H1 (cell line): ENCODE measurements at regions not wholly inside any gene's neighbourhood (a gene's known extent, or its start where the extent isn't known, plus 50 kb on each side); places are given as distances from the start of the nearest gene placed in this dataset.

Source experiments
- CTCF ChIA-PET: fragments of 300-600 bp; sonication (Branson Sonifier 250); formaldehyde crosslinking; loops from one replicate; lab custom pipeline; 2021; ENCODE audit not compliant: partially characterized antibody; lab: Charles Lee
- POLR2A ChIA-PET: fragments of 300-600 bp; sonication (Branson Sonifier 250); formaldehyde crosslinking; loops from one replicate; lab custom pipeline; 2021; ENCODE audit warnings: inconsistent platforms; ENCODE audit not compliant: partially characterized antibody; lab: Charles Lee
- DNase-seq, 2 experiments: peaks; one replicate each; pipeline versions ENCODE4 v3.0.0 to v3.0.0-alpha.2; 2010 to 2022; ENCODE audit warnings: low spot score in 2 of 2, low read depth in 1 of 2, mixed read lengths in 1 of 2
- FAIRE-seq: peaks from 2 replicates; lab custom pipeline; 2011; peaks lifted over from hg19 to GRCh38; lab: Jason Lieb, UNC
- H2AFZ ChIP-seq: 2 replicates; pipeline ENCODE4 v1.8.1; 2012; ENCODE audit warnings: low read length, inconsistent platforms
- H2AK5ac ChIP-seq: 2 replicates; pipeline ENCODE4 v1.6.1; 2013; ENCODE audit warnings: low read depth, low read length
- H2BK120ac ChIP-seq: replicated peaks from 2 replicates; pipeline ENCODE3; 2013; ENCODE audit warnings: low read depth, low read length, inconsistent platforms
- H2BK12ac ChIP-seq: 2 replicates; pipeline ENCODE4 v1.6.1; 2013; ENCODE audit warnings: low read depth, low read length
- H2BK15ac ChIP-seq: 2 replicates; pipeline ENCODE4 v1.6.1; 2013; ENCODE audit warnings: low read length
- H2BK20ac ChIP-seq: 2 replicates; pipeline ENCODE4 v1.6.1; 2013; ENCODE audit warnings: low read length
- H2BK5ac ChIP-seq: 2 replicates; pipeline ENCODE4 v1.6.1; 2013; ENCODE audit warnings: low read depth, low read length
- H3K14ac ChIP-seq: 2 replicates; pipeline ENCODE4 v1.6.1; 2013; ENCODE audit warnings: inconsistent platforms; ENCODE audit not compliant: insufficient read length
- H3K18ac ChIP-seq: 2 replicates; pipeline ENCODE4 v1.6.1; 2013; ENCODE audit warnings: low read length; ENCODE audit errors: extremely low read depth
- H3K23ac ChIP-seq: 2 replicates; pipeline ENCODE4 v1.6.1; 2013; ENCODE audit warnings: inconsistent platforms; ENCODE audit not compliant: insufficient read length
- H3K23me2 ChIP-seq: 2 replicates; pipeline ENCODE4 v1.6.1; 2013; ENCODE audit warnings: low read depth, low read length
- H3K27ac ChIP-seq: 2 replicates; pipeline ENCODE4 v1.6.1; 2011; ENCODE audit warnings: low read depth, low read length, inconsistent platforms
- H3K27me3 ChIP-seq, 4 experiments: replicated peaks in 1 of 4; 1 replicate in 1 of 4; 2 replicates in 3 of 4; pipeline versions ENCODE4 v1.6.1 to v1.8.1; 2011 to 2013; ENCODE audit warnings: low read length in 3 of 4, mild to moderate bottlenecking in 3 of 4, inconsistent platforms in 2 of 4, mixed read lengths in 2 of 4, moderate library complexity in 1 of 4; ENCODE audit not compliant: control insufficient read depth in 3 of 4, insufficient read depth in 3 of 4; ENCODE audit errors: extremely low read depth in 1 of 4
- H3K36me3 ChIP-seq, 4 experiments: 2 replicates each; pipeline versions ENCODE4 v1.6.1 to v1.8.1; 2011 to 2013; ENCODE audit warnings: mild to moderate bottlenecking in 4 of 4, low read length in 3 of 4, moderate library complexity in 2 of 4, control low read depth in 1 of 4, inconsistent platforms in 1 of 4; ENCODE audit not compliant: insufficient read depth in 4 of 4, control insufficient read depth in 2 of 4
- H3K4ac ChIP-seq: replicated peaks from 2 replicates; pipeline ENCODE3; 2013; ENCODE audit warnings: low read length, low read depth, mixed read lengths, inconsistent platforms; ENCODE audit not compliant: insufficient read length
- H3K4me1 ChIP-seq, 4 experiments: replicated peaks in 1 of 4; 1 replicate in 1 of 4; 2 replicates in 3 of 4; pipeline versions ENCODE4 v1.6.1 to v1.8.1; 2011 to 2013; ENCODE audit warnings: low read length in 3 of 4, inconsistent platforms in 2 of 4, mixed read lengths in 1 of 4; ENCODE audit not compliant: insufficient read depth in 4 of 4, control insufficient read depth in 3 of 4
- H3K4me2 ChIP-seq, 2 experiments: 2 replicates each; pipeline versions ENCODE4 v1.6.1 to v1.8.1; 2011 to 2013; ENCODE audit warnings: low read depth in 2 of 2, low read length in 2 of 2, control low read depth in 1 of 2, inconsistent platforms in 1 of 2, mild to moderate bottlenecking in 1 of 2; ENCODE audit not compliant: insufficient read depth in 1 of 2
- H3K4me3 ChIP-seq, 4 experiments: fragments of 200-600, 300-600 bp in 1 of 4; sonication (generic), shearing (Covaris generic), sonication (Bioruptor Twin) in 1 of 4; 2 replicates each; pipeline versions ENCODE4 v1.5.1 to v1.8.1; 2011 to 2016; ENCODE audit warnings: low read length in 4 of 4, low read depth in 3 of 4, control low read depth in 2 of 4, inconsistent platforms in 2 of 4, mild to moderate bottlenecking in 2 of 4, mixed read lengths in 1 of 4, moderate library complexity in 1 of 4; ENCODE audit not compliant: insufficient read depth in 2 of 4; ENCODE audit errors: extremely low read depth in 1 of 4
- H3K56ac ChIP-seq: replicated peaks from 2 replicates; pipeline ENCODE3; 2013; ENCODE audit warnings: low read depth, mild to moderate bottlenecking, mixed read lengths, low read length, inconsistent platforms; ENCODE audit not compliant: insufficient read length
- H3K79me1 ChIP-seq: 2 replicates; pipeline ENCODE4 v1.6.1; 2013; ENCODE audit warnings: low read depth, low read length, control low read depth
- H3K79me2 ChIP-seq, 2 experiments: 2 replicates each; pipeline versions ENCODE4 v1.6.1 to v1.8.1; 2012 to 2013; ENCODE audit warnings: low read length in 2 of 2, mild to moderate bottlenecking in 2 of 2, inconsistent platforms in 1 of 2; ENCODE audit not compliant: insufficient read depth in 2 of 2, control insufficient read depth in 1 of 2
- H3K9ac ChIP-seq, 4 experiments: replicated peaks in 1 of 4; 1 replicate in 1 of 4; 2 replicates in 3 of 4; pipeline versions ENCODE4 v1.6.1 to v1.8.1; 2011 to 2013; ENCODE audit warnings: low read depth in 3 of 4, low read length in 3 of 4, control low read depth in 2 of 4, mild to moderate bottlenecking in 2 of 4, moderate library complexity in 2 of 4, inconsistent platforms in 1 of 4; ENCODE audit errors: extremely low read depth in 1 of 4
- H3K9me3 ChIP-seq, 2 experiments: 2 replicates each; pipeline versions ENCODE4 v1.6.1 to v1.8.1; 2012 to 2013; ENCODE audit warnings: mild to moderate bottlenecking in 2 of 2, moderate library complexity in 2 of 2, control low read depth in 1 of 2, inconsistent platforms in 1 of 2, low read depth in 1 of 2, low read length in 1 of 2, mixed read lengths in 1 of 2; ENCODE audit not compliant: insufficient read depth in 2 of 2
- H4K20me1 ChIP-seq, 2 experiments: replicated peaks in 1 of 2; 2 replicates each; pipeline versions ENCODE3 to v1.8.1; 2011 to 2013; ENCODE audit warnings: inconsistent platforms in 2 of 2, low read length in 2 of 2, mild to moderate bottlenecking in 1 of 2; ENCODE audit not compliant: insufficient read depth in 2 of 2, control insufficient read depth in 1 of 2
- H4K5ac ChIP-seq: 2 replicates; pipeline ENCODE4 v1.6.1; 2013; ENCODE audit warnings: low read length, low read depth, mixed read lengths, inconsistent platforms; ENCODE audit not compliant: insufficient read length
- H4K8ac ChIP-seq: 2 replicates; pipeline ENCODE4 v1.8.0; 2013; ENCODE audit warnings: mild to moderate bottlenecking, moderate library complexity, low read length, inconsistent platforms; ENCODE audit not compliant: insufficient read depth; ENCODE audit errors: extremely low read depth
- H4K91ac ChIP-seq: replicated peaks from 2 replicates; pipeline ENCODE3; 2013; ENCODE audit warnings: low read length, mixed read lengths, inconsistent platforms; ENCODE audit not compliant: insufficient read length
- CBX5 ChIP-seq: fragments of 300-800, 300-1000 bp; sonication (generic); IDR thresholded peaks from 2 replicates; pipeline ENCODE4 v1.7.1; 2016; ENCODE audit warnings: antibody characterized with exemption, low read length, low read depth
- RAD21 ChIP-seq, 2 experiments: IDR thresholded peaks in 1 of 2; conservative IDR thresholded peaks in 1 of 2; 2 replicates each; pipeline ENCODE4 v1.6.1; 2011; ENCODE audit warnings: low read depth in 2 of 2, low read length in 2 of 2, improper control_type of control experiment in 1 of 2, inconsistent platforms in 1 of 2, mild to moderate bottlenecking in 1 of 2, moderate library complexity in 1 of 2
- SP4 ChIP-seq: IDR thresholded peaks from 2 replicates; pipeline ENCODE4 v1.6.1; 2012; ENCODE audit warnings: low read length, inconsistent platforms
- TEAD4 ChIP-seq: IDR thresholded peaks from 2 replicates; pipeline ENCODE4 v1.6.1; 2012; ENCODE audit warnings: low read depth, low read length, inconsistent platforms, mixed read lengths
- WGBS, 2 experiments: shearing (Covaris generic) in 1 of 2; methylation state at CpG; one replicate each; pipeline versions ENCODE4 v1.1.6 to v1.1.7; 2013 to 2015; ENCODE audit warnings: low lambda C conversion rate in 2 of 2, mixed read lengths in 2 of 2, inconsistent platforms in 1 of 2, low coverage in 1 of 2, missing lambda C conversion rate in 1 of 2; ENCODE audit not compliant: insufficient replicate concordance in 2 of 2, insufficient coverage in 1 of 2, insufficient read length in 1 of 2; ENCODE audit errors: extremely low coverage in 1 of 2, missing lambda C conversion rate in 1 of 2; 5-methylcytosine and 5-hydroxymethylcytosine counted together
- TF ChIP-seq, protein P1 (sequence below), 3 experiments: IDR thresholded peaks; 1 replicate in 2 of 3; 2 replicates in 1 of 3; pipeline versions ENCODE4 v1.5.1 to v1.6.1; 2011; ENCODE audit warnings: low read length in 3 of 3, mild to moderate bottlenecking in 3 of 3, inconsistent platforms in 2 of 3, low read depth in 1 of 3, moderate library complexity in 1 of 3; ENCODE audit not compliant: insufficient read depth in 1 of 3; ENCODE audit errors: control extremely low read depth in 1 of 3

DNA sequence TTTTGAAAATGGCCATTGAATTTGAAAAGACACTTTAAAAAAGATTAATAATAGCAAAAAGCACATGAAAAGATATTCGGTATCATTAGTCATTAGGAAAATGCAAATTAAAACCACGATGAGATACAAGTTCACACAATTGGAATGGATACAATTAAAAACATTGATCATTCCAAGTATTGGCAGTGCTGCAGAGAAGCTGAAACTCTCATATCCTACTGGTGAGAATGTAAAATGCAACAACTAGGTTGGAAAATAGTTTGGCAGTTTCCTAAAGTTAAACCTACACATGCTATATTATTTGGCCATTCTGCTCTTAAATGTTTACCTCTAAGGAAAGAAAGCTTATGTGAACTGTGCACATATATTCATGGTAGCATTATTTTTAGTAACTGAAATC is 838.7 kb upstream of the PRMT6 start:
- H3K79me1 ChIP-seq = no peaks in the 10 kb centered on the region
- H3K27me3 ChIP-seq = no peaks in the 10 kb centered on the region
- FAIRE-seq = no peak
- no peak overlapping the region for H3K18ac ChIP-seq
- TF ChIP-seq CBX5 (no peak), SP4 (no peak), TEAD4 (no peak), RAD21 (IDR thresholded peaks at IDR 0.05 in 1 of 2, conservative IDR thresholded peaks at IDR 0.05 in 1 of 2; ENCODE audit: low read depth in 2 of 2, low read length in 2 of 2) (peak; percentile 12 to 24; a peak in 3 of 4 replicates)
- TF ChIP-seq, protein P1, sequence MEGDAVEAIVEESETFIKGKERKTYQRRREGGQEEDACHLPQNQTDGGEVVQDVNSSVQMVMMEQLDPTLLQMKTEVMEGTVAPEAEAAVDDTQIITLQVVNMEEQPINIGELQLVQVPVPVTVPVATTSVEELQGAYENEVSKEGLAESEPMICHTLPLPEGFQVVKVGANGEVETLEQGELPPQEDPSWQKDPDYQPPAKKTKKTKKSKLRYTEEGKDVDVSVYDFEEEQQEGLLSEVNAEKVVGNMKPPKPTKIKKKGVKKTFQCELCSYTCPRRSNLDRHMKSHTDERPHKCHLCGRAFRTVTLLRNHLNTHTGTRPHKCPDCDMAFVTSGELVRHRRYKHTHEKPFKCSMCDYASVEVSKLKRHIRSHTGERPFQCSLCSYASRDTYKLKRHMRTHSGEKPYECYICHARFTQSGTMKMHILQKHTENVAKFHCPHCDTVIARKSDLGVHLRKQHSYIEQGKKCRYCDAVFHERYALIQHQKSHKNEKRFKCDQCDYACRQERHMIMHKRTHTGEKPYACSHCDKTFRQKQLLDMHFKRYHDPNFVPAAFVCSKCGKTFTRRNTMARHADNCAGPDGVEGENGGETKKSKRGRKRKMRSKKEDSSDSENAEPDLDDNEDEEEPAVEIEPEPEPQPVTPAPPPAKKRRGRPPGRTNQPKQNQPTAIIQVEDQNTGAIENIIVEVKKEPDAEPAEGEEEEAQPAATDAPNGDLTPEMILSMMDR (IDR thresholded peaks at IDR 0.05; ENCODE audit: control extremely low read depth in 1 of 3, insufficient read depth in 1 of 3, low read depth in 1 of 3, low read length in 3 of 3) = peak in 1 of 3 experiments; percentile 44; a peak in 1 of 4 replicates
- no peak overlapping the region for H3K9ac ChIP-seq
- no peaks in the 10 kb centered on the region for H3K79me2 ChIP-seq
- no peak overlapping the region for H2BK12ac ChIP-seq
- H2AFZ ChIP-seq = no peak overlapping the region
- H3K23ac ChIP-seq = no peak overlapping the region
- no peak overlapping the region for H2BK20ac ChIP-seq
- H2BK5ac ChIP-seq = no peak overlapping the region
- no peak overlapping the region for H3K56ac ChIP-seq
- CTCF ChIA-PET = interaction anchor here (0.9 to 1.3 kb wide), 3 partner anchors 10 to 882 kb away, joined by 3 to 6 read pairs (median 3); no protein-coding TSS in a partner anchor
- H4K8ac ChIP-seq = no peak overlapping the region
- no peaks in the 10 kb centered on the region for H3K36me3 ChIP-seq
- no peak overlapping the region for H2AK5ac ChIP-seq
- no peak overlapping the region for H3K14ac ChIP-seq
- no peak overlapping the region for H2BK15ac ChIP-seq
- H3K9me3 ChIP-seq = no peaks in the 10 kb centered on the region
- no peak overlapping the region for H2BK120ac ChIP-seq
- H3K4me3 ChIP-seq = no peak overlapping the region
- H3K23me2 ChIP-seq = no peaks in the 10 kb centered on the region
- no peaks in the 10 kb centered on the region for H3K4me1 ChIP-seq
- no peak overlapping the region for H4K5ac ChIP-seq
- H4K91ac ChIP-seq = no peak overlapping the region
- H3K4me2 ChIP-seq = no peak overlapping the region
- no peak overlapping the region for H3K4ac ChIP-seq
- POLR2A ChIA-PET = interaction anchor here (0.6 to 0.7 kb wide), 2 partner anchors 99 to 619 kb away, joined by 3 to 4 read pairs; no protein-coding TSS in a partner anchor
- no peak for DNase-seq
- H4K20me1 ChIP-seq = no peaks in the 10 kb centered on the region
- H3K27ac ChIP-seq = no peak overlapping the region
- WGBS, 2 experiments = 84% methylated on average over 2 of the region's 2 CpGs; no CpG with 5 or more reads in 1 of the 2 experiments
